Parathyroid adenoma (tissue), 2 donors: ENCODE measurements at regions not wholly inside any gene's neighbourhood (a gene's known extent, or its start where the extent isn't known, plus 50 kb on each side); places are given as distances from the start of the nearest gene placed in this dataset.

Experiments used
- H2AFZ ChIP-seq: fragments of 300-600 bp; sonication (generic); one replicate; pipeline ENCODE4 v1.7.0; 2017; ENCODE audit warnings: antibody characterized with exemption, mild to moderate bottlenecking
- H3K27ac ChIP-seq: fragments of 300-600 bp; sonication (generic); one replicate; pipeline ENCODE4 v1.7.0; 2017
- H3K27me3 ChIP-seq: fragments of 300-600 bp; sonication (generic); one replicate; pipeline ENCODE4 v1.7.0; 2017; ENCODE audit warnings: low read length; ENCODE audit not compliant: control insufficient read depth, insufficient read depth
- H3K36me3 ChIP-seq: fragments of 300-600 bp; sonication (generic); one replicate; pipeline ENCODE4 v1.7.0; 2017; ENCODE audit warnings: low read length; ENCODE audit not compliant: control insufficient read depth, insufficient read depth
- H3K4me1 ChIP-seq: fragments of 300-600 bp; sonication (generic); one replicate; pipeline ENCODE4 v1.7.0; 2017; ENCODE audit warnings: control low read depth
- H3K4me2 ChIP-seq: fragments of 300-600 bp; sonication (generic); one replicate; pipeline ENCODE4 v1.7.0; 2017; ENCODE audit warnings: low read length
- H3K4me3 ChIP-seq: fragments of 300-600 bp; sonication (generic); one replicate; pipeline ENCODE4 v1.7.0; 2017; ENCODE audit warnings: low read depth, low read length
- H3K79me2 ChIP-seq: fragments of 300-600 bp; sonication (generic); one replicate; pipeline ENCODE4 v1.7.0; 2017; ENCODE audit warnings: control low read depth
- H3K9ac ChIP-seq: fragments of 300-600 bp; sonication (generic); one replicate; pipeline ENCODE4 v1.7.0; 2017; ENCODE audit warnings: mild to moderate bottlenecking
- H3K9me3 ChIP-seq: fragments of 300-600 bp; sonication (generic); one replicate; pipeline ENCODE4 v1.7.0; 2017; ENCODE audit warnings: low read length; ENCODE audit not compliant: control insufficient read depth
- TF ChIP-seq, protein P1 (sequence below): fragments of 300-600 bp; sonication (generic); IDR thresholded peaks from one replicate; pipeline ENCODE4 v1.7.0; 2017; ENCODE audit warnings: antibody characterized with exemption, mild to moderate bottlenecking
- donor health status: primary hyperparathyroidism.

DNA sequence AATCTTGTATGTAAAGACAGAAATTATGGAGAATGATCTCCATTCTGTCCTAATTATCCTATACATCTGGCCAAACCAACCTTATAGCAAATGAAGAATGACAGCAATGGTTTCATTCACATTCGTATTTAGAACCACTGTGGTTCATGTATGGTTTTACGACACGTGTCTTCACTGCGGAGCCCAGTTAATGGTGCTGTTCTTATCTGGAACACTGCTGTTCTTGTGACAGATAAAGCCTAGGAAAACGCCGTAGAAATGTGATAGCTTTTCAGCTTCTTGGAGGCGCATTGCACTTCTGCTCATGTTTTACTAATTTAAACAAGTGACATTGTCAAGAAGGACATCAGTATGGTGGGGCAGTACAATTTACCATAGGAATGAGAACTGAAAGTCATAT is 2266.4 kb upstream of the TENM3 start:
- no peaks in the 10 kb centered on the region for H3K36me3 ChIP-seq

DNA sequence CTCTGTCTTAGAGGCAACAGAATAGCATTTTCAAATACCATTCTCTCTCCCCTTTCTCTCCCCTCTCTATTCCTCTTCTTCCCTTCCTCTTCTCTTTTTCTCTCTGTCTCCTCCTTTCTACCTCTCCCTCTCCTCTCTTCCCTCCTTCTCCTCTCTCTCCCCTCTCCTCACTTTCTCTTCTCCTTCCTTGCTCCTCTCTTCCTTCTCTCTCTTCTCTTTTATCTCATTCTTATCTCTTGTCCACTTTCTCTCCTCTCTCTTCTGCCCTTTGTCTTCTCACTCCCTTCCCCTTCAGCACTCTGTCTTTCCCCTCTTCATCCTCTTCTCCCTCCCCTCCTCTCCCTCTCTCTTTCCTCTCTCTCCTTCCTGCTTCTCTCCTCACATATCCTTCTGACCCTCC is 2265.8 kb upstream of the TENM3 start:
- Histone ChIP-seq H3K27me3 (no peaks in the 10 kb centered on the region), H3K9me3 (peaks cover 4% of the 10 kb centered on the region), H3K4me1 (no peaks in the 10 kb centered on the region), H2AFZ (no peak overlapping the region), H3K4me3 (no peak overlapping the region), H3K4me2 (no peak overlapping the region), H3K79me2 (no peaks in the 10 kb centered on the region), H3K27ac (no peak overlapping the region), H3K9ac (no peak overlapping the region), H3K36me3 (no peaks in the 10 kb centered on the region)
- TF ChIP-seq, protein P1, sequence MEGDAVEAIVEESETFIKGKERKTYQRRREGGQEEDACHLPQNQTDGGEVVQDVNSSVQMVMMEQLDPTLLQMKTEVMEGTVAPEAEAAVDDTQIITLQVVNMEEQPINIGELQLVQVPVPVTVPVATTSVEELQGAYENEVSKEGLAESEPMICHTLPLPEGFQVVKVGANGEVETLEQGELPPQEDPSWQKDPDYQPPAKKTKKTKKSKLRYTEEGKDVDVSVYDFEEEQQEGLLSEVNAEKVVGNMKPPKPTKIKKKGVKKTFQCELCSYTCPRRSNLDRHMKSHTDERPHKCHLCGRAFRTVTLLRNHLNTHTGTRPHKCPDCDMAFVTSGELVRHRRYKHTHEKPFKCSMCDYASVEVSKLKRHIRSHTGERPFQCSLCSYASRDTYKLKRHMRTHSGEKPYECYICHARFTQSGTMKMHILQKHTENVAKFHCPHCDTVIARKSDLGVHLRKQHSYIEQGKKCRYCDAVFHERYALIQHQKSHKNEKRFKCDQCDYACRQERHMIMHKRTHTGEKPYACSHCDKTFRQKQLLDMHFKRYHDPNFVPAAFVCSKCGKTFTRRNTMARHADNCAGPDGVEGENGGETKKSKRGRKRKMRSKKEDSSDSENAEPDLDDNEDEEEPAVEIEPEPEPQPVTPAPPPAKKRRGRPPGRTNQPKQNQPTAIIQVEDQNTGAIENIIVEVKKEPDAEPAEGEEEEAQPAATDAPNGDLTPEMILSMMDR = no peak

More for the DNA sequence above, 2266.4 kb upstream of the TENM3 start:
- H2AFZ ChIP-seq = no peak overlapping the region
- H3K4me3 ChIP-seq = no peak overlapping the region
- H3K27me3 ChIP-seq = no peaks in the 10 kb centered on the region
- TF ChIP-seq, protein P1 = no peak
- H3K4me1 ChIP-seq = no peaks in the 10 kb centered on the region
- no peak overlapping the region for H3K9ac ChIP-seq
- H3K4me2 ChIP-seq = no peak overlapping the region
- H3K79me2 ChIP-seq = no peaks in the 10 kb centered on the region
- peaks cover 4% of the 10 kb centered on the region for H3K9me3 ChIP-seq
- H3K27ac ChIP-seq = no peak overlapping the region

DNA sequence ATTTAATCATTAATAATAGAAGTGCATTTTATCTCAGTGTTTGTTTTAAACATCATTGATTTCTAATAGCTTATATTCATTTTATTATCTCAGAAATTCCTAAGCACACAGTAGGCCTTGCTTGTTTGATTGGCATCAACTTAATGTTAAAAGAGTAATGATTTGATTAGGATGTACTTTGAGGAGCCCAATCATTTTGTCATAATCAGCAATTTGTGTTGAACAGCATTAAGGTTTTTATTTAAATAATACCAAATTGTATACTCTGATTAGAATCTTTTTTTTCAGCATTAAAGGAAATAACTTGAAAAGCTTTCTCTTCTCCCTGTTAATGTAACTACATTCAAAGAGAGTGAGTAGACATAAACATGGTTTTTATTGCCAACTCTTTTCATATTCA is 2262.0 kb upstream of the TENM3 start:
- Histone ChIP-seq H3K9me3 (peaks cover 4% of the 10 kb centered on the region), H3K9ac (no peak overlapping the region), H3K79me2 (no peaks in the 10 kb centered on the region), H3K36me3 (no peaks in the 10 kb centered on the region), H3K4me3 (no peak overlapping the region), H3K4me2 (no peak overlapping the region), H3K27ac (no peak overlapping the region), H3K27me3 (no peaks in the 10 kb centered on the region), H3K4me1 (no peaks in the 10 kb centered on the region), H2AFZ (no peak overlapping the region)
- TF ChIP-seq, protein P1 = no peak

DNA sequence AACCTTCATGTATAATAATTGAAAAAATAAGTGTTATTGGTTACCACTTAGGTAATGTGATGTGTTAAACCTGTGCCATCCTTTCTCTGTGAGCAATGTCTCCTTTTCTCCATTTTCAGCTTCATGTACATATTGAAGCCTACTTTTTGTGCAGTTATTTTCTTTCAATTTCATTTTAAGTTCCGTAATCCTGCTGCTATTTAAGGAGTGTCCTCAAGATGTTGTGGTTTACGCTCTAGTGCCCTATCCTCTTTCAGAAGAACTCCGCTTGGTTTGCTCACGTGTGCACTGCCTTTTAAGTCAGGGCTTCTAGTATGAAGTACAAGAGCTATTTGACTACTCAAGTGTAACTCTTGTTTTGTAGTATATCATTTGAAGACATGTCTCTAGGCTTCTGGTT is 2253.2 kb upstream of the TENM3 start:
- Histone ChIP-seq H3K36me3 (no peaks in the 10 kb centered on the region), H3K79me2 (no peaks in the 10 kb centered on the region), H3K4me1 (no peaks in the 10 kb centered on the region), H2AFZ (no peak overlapping the region), H3K4me3 (no peak overlapping the region), H3K9me3 (no peaks in the 10 kb centered on the region), H3K9ac (no peak overlapping the region), H3K27ac (no peak overlapping the region), H3K4me2 (no peak overlapping the region), H3K27me3 (no peaks in the 10 kb centered on the region)
- TF ChIP-seq, protein P1 = no peak

DNA sequence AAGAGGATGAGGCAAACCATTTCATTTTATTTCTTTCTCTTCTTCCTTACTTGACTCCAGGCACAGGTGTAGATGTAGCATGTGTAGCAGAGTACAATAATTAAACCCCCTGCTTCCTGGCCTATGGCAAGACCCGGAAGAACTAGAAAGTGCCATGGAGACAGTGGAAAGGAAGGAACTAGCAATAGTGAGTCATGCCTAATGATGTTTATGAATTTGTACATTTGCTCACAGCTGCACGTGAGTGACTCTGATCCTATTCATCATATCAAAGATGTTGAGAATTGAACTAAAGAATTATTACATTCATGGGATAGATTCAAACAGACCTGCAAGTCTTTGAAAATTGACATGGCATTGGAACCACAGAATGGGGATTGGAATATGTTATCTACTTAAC is 2233.9 kb upstream of the TENM3 start:
- H3K9me3 ChIP-seq = no peaks in the 10 kb centered on the region
- H3K27me3 ChIP-seq = no peaks in the 10 kb centered on the region
- H3K36me3 ChIP-seq = no peaks in the 10 kb centered on the region
- TF ChIP-seq, protein P1 = no peak
- H2AFZ ChIP-seq = no peak overlapping the region
- H3K79me2 ChIP-seq = no peaks in the 10 kb centered on the region
- no peak overlapping the region for H3K4me3 ChIP-seq
- no peak overlapping the region for H3K27ac ChIP-seq
- H3K9ac ChIP-seq = no peak overlapping the region
- no peaks in the 10 kb centered on the region for H3K4me1 ChIP-seq
- no peak overlapping the region for H3K4me2 ChIP-seq
